GM21423 (cell line): ENCODE measurements at regions not wholly inside any gene's neighbourhood (a gene's known extent, or its start where the extent isn't known, plus 50 kb on each side); places are given as distances from the start of the nearest gene placed in this dataset.

ENCODE experiments used
- ATAC-seq: cut with Tn5 transposase; IDR thresholded peaks from one replicate; pipeline ENCODE4 v1.9.1; 2021; ENCODE audit warnings: mild to moderate bottlenecking, moderate library complexity; ENCODE audit not compliant: unreplicated experiment

DNA sequence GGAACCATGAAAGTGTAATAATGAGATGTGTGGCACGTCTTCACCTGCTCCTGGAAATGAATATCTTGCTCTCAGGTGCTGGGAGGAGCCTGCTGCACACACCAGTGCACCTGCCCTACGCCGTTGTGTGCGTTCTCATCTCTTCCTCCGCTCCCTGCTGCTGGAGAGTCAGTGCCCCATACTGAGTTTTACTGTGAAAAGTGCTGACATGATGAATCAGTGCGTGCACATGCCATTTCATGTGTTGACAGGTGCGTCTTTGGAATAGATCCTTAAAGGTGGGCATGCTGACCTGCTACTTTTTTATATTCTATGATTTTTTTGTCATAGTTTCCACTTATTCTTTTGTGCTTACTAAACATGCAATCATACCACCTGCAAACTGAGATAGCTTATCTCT lies 1015.8 kb downstream of the BRD1 start:
- ATAC-seq, result no peak

- no peak for ATAC-seq
These were observed 1019.4 kb downstream of the BRD1 start for GRCh38 chr22:48808038-48808960.

GRCh38 chr22:48807155-48807554 lies 1020.5 kb downstream of the BRD1 start:
- no peak for ATAC-seq

DNA sequence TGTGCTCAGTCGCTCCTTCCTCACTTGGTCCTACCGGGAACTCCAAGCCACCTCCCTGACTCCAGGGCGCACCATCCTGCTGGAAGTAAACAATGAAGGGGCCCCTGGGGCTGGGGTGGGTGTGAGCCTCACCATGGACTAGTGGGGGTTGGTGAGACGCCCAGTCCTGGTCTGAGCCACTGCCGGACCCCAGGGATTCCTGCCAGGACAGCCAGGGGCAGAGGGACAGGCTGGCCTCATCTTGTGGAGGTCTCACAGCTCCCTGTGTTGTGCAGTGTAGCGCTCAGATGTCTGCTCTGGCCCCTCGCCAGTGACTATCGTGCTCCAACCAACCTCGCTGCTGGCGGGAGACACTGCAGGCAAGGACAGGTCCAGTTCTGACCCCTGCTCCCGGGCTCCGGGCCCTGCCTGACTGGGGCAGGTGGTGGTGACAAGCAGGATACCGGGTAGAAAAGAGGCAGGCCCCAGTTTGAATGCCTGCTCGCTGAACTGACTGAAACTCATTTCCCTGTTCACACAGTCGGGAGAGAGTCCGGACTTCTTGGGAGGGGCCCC lies 1021.4 kb downstream of the BRD1 start:
- ATAC-seq, result no peak

GRCh38 chr22:48805516-48805915 lies 1022.2 kb downstream of the BRD1 start:
- no peak for ATAC-seq

- no peak for ATAC-seq
These were observed 1022.8 kb downstream of the BRD1 start for GRCh38 chr22:48804811-48805301.

DNA sequence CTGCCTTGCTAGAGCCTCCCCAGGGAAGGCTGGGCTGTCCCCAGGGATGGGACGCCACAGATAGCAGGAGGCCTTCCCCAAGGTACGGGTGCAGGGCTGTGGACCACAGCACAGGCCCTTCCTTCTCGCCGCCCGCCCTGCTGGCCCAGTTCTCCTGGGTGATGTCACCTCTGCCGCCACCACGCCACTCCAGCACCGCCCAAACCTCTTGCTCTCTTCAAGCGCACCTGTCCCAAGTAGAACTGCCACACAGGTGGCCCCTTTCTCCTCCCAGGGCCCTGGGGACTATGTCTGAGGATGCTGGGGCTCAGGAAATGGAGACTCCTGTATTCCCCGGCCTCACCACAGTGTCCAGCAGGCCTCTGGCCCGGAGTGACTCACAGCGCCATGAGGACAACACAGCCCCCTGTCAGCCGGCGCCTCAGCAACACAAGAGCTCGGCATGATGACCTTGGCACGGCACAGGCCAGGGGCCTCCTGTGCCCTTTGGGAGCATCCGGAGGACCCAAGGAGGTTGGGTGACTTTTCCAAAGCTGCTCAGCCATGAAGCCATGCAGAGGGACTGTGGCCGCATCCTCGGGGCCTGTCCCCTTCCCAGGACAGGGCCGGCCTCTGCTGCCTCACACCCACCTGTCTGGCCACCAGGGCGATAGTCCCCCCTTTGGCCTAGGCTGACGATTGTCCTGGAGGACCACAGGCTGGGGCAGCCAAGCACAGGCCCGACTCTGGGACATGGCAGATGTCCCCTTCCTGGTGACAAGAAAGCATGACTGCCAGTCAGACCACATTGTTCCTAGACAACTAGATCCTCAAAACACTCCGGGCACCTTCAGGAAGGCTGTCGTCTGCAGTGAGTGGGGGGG lies 1023.5 kb downstream of the BRD1 start:
- ATAC-seq, result no peak

GRCh38 chr22:48803171-48803947 lies 1024.3 kb downstream of the BRD1 start:
- no peak for ATAC-seq

GRCh38 chr22:48802576-48802975 lies 1025.1 kb downstream of the BRD1 start:
- no peak for ATAC-seq

GRCh38 chr22:48800886-48801607 lies 1026.6 kb downstream of the BRD1 start:
- no peak for ATAC-seq

GRCh38 chr22:48800036-48800885 lies 1027.4 kb downstream of the BRD1 start:
- ATAC-seq, result no peak

DNA sequence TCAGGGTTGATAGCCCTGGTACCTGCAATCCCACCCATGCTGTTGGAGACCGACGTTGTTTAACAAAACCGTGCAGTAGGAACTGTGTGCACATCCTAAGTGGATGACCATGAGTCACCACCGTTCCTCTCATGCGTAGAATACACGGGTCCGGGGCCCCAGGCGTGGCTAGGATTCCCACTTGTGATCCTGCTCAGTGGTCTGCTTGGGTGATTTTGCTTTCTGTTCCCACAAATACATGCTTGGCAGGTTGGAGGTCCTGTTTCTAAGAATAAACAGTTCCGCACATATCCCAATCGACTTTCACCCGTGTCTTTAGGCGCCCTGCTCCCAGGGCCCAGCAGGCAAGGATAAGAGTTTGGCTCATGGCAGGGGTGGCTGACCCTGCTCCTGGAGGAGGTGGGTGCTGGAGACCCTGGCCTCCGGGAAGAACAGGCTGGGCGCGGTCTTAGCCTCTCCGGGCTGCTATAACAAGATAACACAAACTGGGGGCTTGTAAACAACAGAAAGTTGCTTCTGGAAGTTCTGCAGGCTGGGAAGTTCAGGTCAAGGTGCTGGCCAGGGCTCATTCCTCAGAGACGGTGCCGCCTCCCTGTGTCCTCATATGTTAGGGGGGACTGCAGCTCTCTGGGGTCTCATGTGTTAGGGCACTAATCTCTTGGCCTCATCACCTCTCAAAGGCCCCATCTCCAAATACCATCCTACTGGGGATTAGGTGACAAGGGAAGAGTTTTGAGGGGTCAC lies 1028.3 kb downstream of the BRD1 start:
- ATAC-seq, result no peak

DNA sequence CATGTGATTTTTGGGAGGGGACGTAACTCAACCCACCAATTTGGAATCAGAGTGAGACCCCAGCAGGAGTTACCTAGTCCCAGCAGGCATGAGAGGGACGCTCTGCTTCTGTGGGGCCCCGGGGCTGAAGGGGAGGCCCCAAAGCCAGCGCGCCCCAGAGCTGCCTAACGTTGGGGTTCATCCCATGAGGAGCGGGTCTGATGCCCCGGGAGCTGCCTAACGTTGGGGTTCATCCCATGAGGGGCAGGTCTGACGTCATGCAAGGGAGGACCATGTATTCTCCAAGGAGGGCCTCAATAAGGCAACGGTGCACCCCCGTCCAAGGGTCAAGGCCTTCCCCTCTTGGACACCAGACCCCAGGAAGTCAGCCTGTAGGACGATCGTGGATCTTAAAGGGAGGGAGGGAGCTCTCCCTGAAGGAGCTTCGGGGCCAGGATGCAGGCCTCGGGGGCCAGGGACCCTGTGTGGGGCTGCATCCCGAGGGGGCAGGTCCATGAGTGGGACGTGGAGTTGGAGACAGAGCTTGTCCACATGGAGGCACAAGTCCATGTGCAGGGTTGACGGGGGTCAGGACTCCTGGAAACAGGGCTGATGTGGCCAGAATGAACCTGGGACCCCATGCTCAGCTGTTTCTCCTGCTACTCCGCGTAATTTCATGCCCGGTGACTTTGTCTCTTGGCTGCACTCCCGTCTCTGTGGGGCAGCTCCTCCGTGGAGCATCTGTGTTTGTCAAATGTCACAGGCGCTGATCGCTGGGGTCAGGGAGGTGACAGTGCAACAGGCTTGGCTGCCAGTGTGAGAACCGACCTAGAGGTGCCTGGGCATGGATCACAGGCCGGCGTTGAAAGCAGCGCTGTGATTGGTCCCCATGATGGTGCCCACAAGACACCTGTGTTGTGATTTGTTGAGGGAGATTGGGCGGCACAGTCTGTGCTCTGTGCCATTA lies 1029.1 kb downstream of the BRD1 start:
- no peak for ATAC-seq

- no peak for ATAC-seq
These were observed 1029.9 kb downstream of the BRD1 start for GRCh38 chr22:48797731-48798130.

GRCh38 chr22:48796310-48797015 lies 1031.2 kb downstream of the BRD1 start:
- no peak for ATAC-seq

- no peak for ATAC-seq
These were observed 1032.0 kb downstream of the BRD1 start for GRCh38 chr22:48795664-48796063.

DNA sequence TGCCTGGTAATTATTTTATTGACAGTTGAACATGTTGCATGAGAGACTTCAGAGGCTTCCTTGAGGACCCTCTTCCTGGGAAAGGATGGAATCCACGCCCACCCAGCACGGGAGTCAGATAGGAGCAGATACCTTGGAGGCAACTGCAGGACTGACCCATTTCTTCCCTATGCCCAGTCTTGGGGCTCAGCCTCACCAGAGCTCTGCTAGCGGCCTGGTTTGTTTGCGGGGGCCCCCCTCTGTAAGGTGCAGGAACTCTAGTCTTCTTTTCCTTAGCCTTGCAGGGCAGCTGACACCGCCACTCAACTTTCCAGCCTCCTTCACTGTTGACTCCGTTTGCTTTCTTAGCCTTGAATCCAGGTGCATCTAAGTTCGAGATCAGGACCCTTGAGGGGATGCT lies 1032.8 kb downstream of the BRD1 start:
- ATAC-seq, result no peak
